HepG2 (cell line): ENCODE measurements at regions not wholly inside any gene's neighbourhood (a gene's known extent, or its start where the extent isn't known, plus 50 kb on each side); places are given as distances from the start of the nearest gene placed in this dataset.

Experiments
- BHLHE40 ChIP-seq: IDR thresholded peaks from 2 replicates; pipeline ENCODE4 v1.6.1; 2011; ENCODE audit warnings: low read length, improper control_type of control experiment
- CBFB ChIP-seq: sonication (generic); formaldehyde crosslinking; IDR thresholded peaks from 2 replicates; pipeline ENCODE4 v1.4.0; 2020; ENCODE audit warnings: missing genetic modification reagents
- CREM ChIP-seq, 2 experiments: sonication (generic) in 1 of 2; formaldehyde crosslinking in 1 of 2; IDR thresholded peaks; 2 replicates each; pipeline versions ENCODE4 v1.4.0 to v1.6.1; 2016 to 2020; ENCODE audit warnings: antibody characterized with exemption in 1 of 2, mild to moderate bottlenecking in 1 of 2, missing genetic modification reagents in 1 of 2
- DPF2 ChIP-seq: sonication (generic); formaldehyde crosslinking; IDR thresholded peaks from 2 replicates; pipeline ENCODE4 v1.4.0; 2020; ENCODE audit warnings: mild to moderate bottlenecking, low read depth, missing genetic modification reagents, borderline replicate concordance
- IRF2 ChIP-seq: IDR thresholded peaks from 2 replicates; pipeline ENCODE4 v1.6.1; 2018; ENCODE audit warnings: missing genetic modification reagents, missing compliant biosample characterization
- MAF1 ChIP-seq: sonication (generic); formaldehyde crosslinking; IDR thresholded peaks from 2 replicates; pipeline ENCODE4 v1.5.0; 2020; ENCODE audit warnings: missing genetic modification reagents, borderline replicate concordance
- NFIC ChIP-seq: IDR thresholded peaks from 2 replicates; pipeline ENCODE4 v1.6.1; 2012; ENCODE audit warnings: mild to moderate bottlenecking, low read length, inconsistent platforms
- PRPF4 ChIP-seq: fragments of 200-400 bp; formaldehyde crosslinking; IDR thresholded peaks from 2 replicates; pipeline ENCODE4 v1.6.1; 2016; ENCODE audit warnings: low read length, low read depth; ENCODE audit not compliant: poor library complexity, severe bottlenecking
- RAD21 ChIP-seq: fragments of 450-650 bp; formaldehyde crosslinking; IDR thresholded peaks from 2 replicates; pipeline ENCODE4 v1.5.0; 2020; ENCODE audit warnings: mild to moderate bottlenecking
- RARG ChIP-seq: sonication (generic); formaldehyde crosslinking; IDR thresholded peaks from 2 replicates; pipeline ENCODE4 v1.4.0; 2020; ENCODE audit warnings: low read depth, mild to moderate bottlenecking, missing genetic modification reagents
- SMAD9 ChIP-seq: sonication (generic); formaldehyde crosslinking; IDR thresholded peaks from 2 replicates; pipeline ENCODE4 v1.5.1; 2020; ENCODE audit warnings: mild to moderate bottlenecking, missing genetic modification reagents
- SNAI1 ChIP-seq: sonication (generic); formaldehyde crosslinking; IDR thresholded peaks from 2 replicates; pipeline ENCODE4 v1.5.0; 2020; ENCODE audit warnings: mild to moderate bottlenecking, missing genetic modification reagents, borderline replicate concordance
- SRSF1 ChIP-seq: fragments of 200-400 bp; formaldehyde crosslinking; optimal IDR thresholded peaks from 2 replicates; pipeline ENCODE3; 2017; ENCODE audit warnings: mild to moderate bottlenecking, low read depth, low read length, moderate library complexity
- ZBTB7B ChIP-seq: sonication (generic); formaldehyde crosslinking; IDR thresholded peaks from 2 replicates; pipeline ENCODE4 v1.4.0; 2020; ENCODE audit warnings: missing genetic modification reagents
- ZNF205 ChIP-seq: IDR thresholded peaks from 2 replicates; pipeline ENCODE4 v1.6.1; 2018; ENCODE audit warnings: missing biosample characterization, missing genetic modification reagents
- ZNF230 ChIP-seq: sonication (generic); formaldehyde crosslinking; IDR thresholded peaks from 2 replicates; pipeline ENCODE4 v1.4.0; 2020; ENCODE audit warnings: mild to moderate bottlenecking, missing genetic modification reagents
- ZNF552 ChIP-seq: sonication (generic); formaldehyde crosslinking; IDR thresholded peaks from 2 replicates; pipeline ENCODE4 v1.9.0; 2022; ENCODE audit warnings: missing genetic modification reagents, mild to moderate bottlenecking, borderline replicate concordance
- ZNF768 ChIP-seq: sonication (generic); formaldehyde crosslinking; IDR thresholded peaks from 2 replicates; pipeline ENCODE4 v1.4.0; 2020; ENCODE audit warnings: missing genetic modification reagents
- TF ChIP-seq, protein P1 (sequence below): sonication (generic); formaldehyde crosslinking; IDR thresholded peaks from 2 replicates; pipeline ENCODE4 v1.9.0; 2022; ENCODE audit warnings: missing genetic modification reagents, mild to moderate bottlenecking, borderline replicate concordance
- TF ChIP-seq, protein P2 (sequence below): sonication (generic); formaldehyde crosslinking; IDR thresholded peaks from 2 replicates; pipeline ENCODE4 v1.4.0; 2020; ENCODE audit warnings: missing genetic modification reagents
- TF ChIP-seq, protein P3 (sequence below): sonication (generic); formaldehyde crosslinking; IDR thresholded peaks from 2 replicates; pipeline ENCODE4 v1.4.0; 2020; ENCODE audit warnings: missing genetic modification reagents
- TF ChIP-seq, protein P4 (sequence below): sonication (generic); formaldehyde crosslinking; IDR thresholded peaks from 2 replicates; pipeline ENCODE4 v1.5.1; 2020; ENCODE audit warnings: mild to moderate bottlenecking, missing genetic modification reagents
- TF ChIP-seq, protein P5 (sequence below): sonication (generic); formaldehyde crosslinking; conservative IDR thresholded peaks from 2 replicates; pipeline ENCODE4 v1.5.0; 2020; ENCODE audit warnings: missing genetic modification reagents

GRCh38 chr2:175606010-175606841 lies 395.8 kb downstream of the LNPK start (continued):
- TF ChIP-seq PRPF4: no peak
- TF ChIP-seq CREM (IDR thresholded peaks at IDR 0.05): peak; percentile 84
- TF ChIP-seq CREM (CRISPR knock-in tag; IDR thresholded peaks at IDR 0.05): no peak
- peak; percentile 96 for TF ChIP-seq BHLHE40
- TF ChIP-seq ZNF768 (CRISPR knock-in tag): no peak
- no peak for TF ChIP-seq ZNF552 (CRISPR knock-in tag)
- no peak for TF ChIP-seq SRSF1
- TF ChIP-seq, protein P1, sequence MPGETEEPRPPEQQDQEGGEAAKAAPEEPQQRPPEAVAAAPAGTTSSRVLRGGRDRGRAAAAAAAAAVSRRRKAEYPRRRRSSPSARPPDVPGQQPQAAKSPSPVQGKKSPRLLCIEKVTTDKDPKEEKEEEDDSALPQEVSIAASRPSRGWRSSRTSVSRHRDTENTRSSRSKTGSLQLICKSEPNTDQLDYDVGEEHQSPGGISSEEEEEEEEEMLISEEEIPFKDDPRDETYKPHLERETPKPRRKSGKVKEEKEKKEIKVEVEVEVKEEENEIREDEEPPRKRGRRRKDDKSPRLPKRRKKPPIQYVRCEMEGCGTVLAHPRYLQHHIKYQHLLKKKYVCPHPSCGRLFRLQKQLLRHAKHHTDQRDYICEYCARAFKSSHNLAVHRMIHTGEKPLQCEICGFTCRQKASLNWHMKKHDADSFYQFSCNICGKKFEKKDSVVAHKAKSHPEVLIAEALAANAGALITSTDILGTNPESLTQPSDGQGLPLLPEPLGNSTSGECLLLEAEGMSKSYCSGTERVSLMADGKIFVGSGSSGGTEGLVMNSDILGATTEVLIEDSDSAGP (CRISPR knock-in tag): 0 out of 2 replicates have a peak, but pooled peaks have one; percentile 38
- peak; percentile 88 for TF ChIP-seq IRF2
- TF ChIP-seq, protein P2, sequence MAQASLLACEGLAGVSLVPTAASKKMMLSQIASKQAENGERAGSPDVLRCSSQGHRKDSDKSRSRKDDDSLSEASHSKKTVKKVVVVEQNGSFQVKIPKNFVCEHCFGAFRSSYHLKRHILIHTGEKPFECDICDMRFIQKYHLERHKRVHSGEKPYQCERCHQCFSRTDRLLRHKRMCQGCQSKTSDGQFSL: no peak
- no peak for TF ChIP-seq SNAI1 (CRISPR knock-in tag)
- TF ChIP-seq DPF2 (CRISPR knock-in tag): peak; percentile 92
- TF ChIP-seq, protein P3, sequence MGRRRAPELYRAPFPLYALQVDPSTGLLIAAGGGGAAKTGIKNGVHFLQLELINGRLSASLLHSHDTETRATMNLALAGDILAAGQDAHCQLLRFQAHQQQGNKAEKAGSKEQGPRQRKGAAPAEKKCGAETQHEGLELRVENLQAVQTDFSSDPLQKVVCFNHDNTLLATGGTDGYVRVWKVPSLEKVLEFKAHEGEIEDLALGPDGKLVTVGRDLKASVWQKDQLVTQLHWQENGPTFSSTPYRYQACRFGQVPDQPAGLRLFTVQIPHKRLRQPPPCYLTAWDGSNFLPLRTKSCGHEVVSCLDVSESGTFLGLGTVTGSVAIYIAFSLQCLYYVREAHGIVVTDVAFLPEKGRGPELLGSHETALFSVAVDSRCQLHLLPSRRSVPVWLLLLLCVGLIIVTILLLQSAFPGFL (CRISPR knock-in tag): no peak
- TF ChIP-seq CBFB: peak; percentile 86; the same call in 1 of the 2 replicates
- TF ChIP-seq ZBTB7B (CRISPR knock-in tag): no peak
- no peak for TF ChIP-seq ZNF230 (CRISPR knock-in tag)
- no peak for TF ChIP-seq RARG (CRISPR knock-in tag)
- TF ChIP-seq ZNF205 (CRISPR knock-in tag): peak; percentile 64; the same call in 1 of the 2 replicates
- TF ChIP-seq NFIC: peak; percentile 94
- no peak for TF ChIP-seq SMAD9 (CRISPR knock-in tag)
- no peak for TF ChIP-seq RAD21
- TF ChIP-seq, protein P4, sequence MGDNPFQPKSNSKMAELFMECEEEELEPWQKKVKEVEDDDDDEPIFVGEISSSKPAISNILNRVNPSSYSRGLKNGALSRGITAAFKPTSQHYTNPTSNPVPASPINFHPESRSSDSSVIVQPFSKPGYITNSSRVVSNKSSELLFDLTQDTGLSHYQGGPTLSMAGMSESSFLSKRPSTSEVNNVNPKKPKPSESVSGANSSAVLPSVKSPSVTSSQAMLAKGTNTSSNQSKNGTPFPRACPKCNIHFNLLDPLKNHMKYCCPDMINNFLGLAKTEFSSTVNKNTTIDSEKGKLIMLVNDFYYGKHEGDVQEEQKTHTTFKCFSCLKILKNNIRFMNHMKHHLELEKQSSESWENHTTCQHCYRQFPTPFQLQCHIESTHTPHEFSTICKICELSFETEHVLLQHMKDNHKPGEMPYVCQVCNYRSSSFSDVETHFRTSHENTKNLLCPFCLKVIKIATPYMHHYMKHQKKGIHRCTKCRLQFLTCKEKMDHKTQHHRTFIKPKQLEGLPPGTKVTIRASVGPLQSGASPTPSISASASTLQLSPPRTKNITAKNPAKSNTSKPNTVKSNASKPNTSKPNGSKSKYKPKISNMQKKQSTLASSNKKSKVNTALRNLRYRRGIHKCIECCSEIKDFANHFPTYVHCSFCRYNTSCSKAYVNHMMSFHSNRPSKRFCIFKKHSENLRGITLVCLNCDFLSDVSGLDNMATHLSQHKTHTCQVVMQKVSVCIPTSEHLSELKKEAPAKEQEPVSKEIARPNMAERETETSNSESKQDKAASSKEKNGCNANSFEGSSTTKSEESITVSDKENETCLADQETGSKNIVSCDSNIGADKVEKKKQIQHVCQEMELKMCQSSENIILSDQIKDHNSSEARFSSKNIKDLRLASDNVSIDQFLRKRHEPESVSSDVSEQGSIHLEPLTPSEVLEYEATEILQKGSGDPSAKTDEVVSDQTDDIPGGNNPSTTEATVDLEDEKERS: peak; percentile 44
- TF ChIP-seq, protein P5, sequence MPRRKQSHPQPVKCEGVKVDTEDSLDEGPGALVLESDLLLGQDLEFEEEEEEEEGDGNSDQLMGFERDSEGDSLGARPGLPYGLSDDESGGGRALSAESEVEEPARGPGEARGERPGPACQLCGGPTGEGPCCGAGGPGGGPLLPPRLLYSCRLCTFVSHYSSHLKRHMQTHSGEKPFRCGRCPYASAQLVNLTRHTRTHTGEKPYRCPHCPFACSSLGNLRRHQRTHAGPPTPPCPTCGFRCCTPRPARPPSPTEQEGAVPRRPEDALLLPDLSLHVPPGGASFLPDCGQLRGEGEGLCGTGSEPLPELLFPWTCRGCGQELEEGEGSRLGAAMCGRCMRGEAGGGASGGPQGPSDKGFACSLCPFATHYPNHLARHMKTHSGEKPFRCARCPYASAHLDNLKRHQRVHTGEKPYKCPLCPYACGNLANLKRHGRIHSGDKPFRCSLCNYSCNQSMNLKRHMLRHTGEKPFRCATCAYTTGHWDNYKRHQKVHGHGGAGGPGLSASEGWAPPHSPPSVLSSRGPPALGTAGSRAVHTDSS (CRISPR knock-in tag): no peak
- TF ChIP-seq MAF1 (CRISPR knock-in tag): no peak
